HepG2 (cell line): ENCODE measurements at regions not wholly inside any gene's neighbourhood (a gene's known extent, or its start where the extent isn't known, plus 50 kb on each side); places are given as distances from the start of the nearest gene placed in this dataset.

ENCODE experiments used
- ATAC-seq: fragments of 200-7000 bp; cut with Tn5 transposase; 3 replicates; pipeline ENCODE4 v1.9.1; 2020; ENCODE audit warnings: mild to moderate bottlenecking, moderate library complexity
- BruUV-seq: library from RNA; stranded (reverse); fragments of 400-500 nt; replicated peaks from 2 replicates; lab custom pipeline; 2021; lab: Mats Ljungman, UMichigan
- CTCF ChIA-PET: fragments of 300-600 bp; formaldehyde crosslinking; extraction: SDS; loops from one replicate; lab custom pipeline; 2021; ENCODE audit warnings: low total read pairs, inconsistent platforms, low intra/inter-chr PET ratio; lab: Yijun Ruan, JAX
- POLR2A ChIA-PET: fragments of 350-600 bp; sonication (Branson Sonifier 250); formaldehyde crosslinking; loops from one replicate; lab custom pipeline; 2020; ENCODE audit warnings: antibody characterized with exemption, inconsistent platforms; lab: Yijun Ruan, JAX
- DNase-seq: peaks from one replicate; pipeline ENCODE4 v3.0.0-alpha.2; 2015; ENCODE audit warnings: low spot score
- FAIRE-seq: peaks from 3 replicates; lab custom pipeline; 2011; peaks lifted over from hg19 to GRCh38; lab: Jason Lieb, UNC
- H2AFZ ChIP-seq: one replicate; pipeline ENCODE4 v1.6.1; 2011; ENCODE audit warnings: low read length, inconsistent platforms
- H3K27ac ChIP-seq: fragments of 300-600 bp; 3 replicates; pipeline ENCODE4 v1.8.0; 2011; ENCODE audit warnings: mixed run types, mild to moderate bottlenecking, mixed read lengths, low read length, inconsistent platforms; ENCODE audit not compliant: insufficient read depth; ENCODE audit errors: extremely low read length
- H3K27me3 ChIP-seq, 2 experiments: fragments of 200-600 bp in 1 of 2; 2 replicates in 1 of 2; 3 replicates in 1 of 2; pipeline versions ENCODE4 v1.6.0 to v1.8.0; 2011; ENCODE audit warnings: low read length in 2 of 2, mild to moderate bottlenecking in 2 of 2, moderate library complexity in 2 of 2, inconsistent platforms in 1 of 2; ENCODE audit not compliant: insufficient read depth in 2 of 2, control insufficient read depth in 1 of 2
- H3K36me3 ChIP-seq, 2 experiments: fragments of 200-600 bp in 1 of 2; replicated peaks in 1 of 2; 2 replicates in 1 of 2; 3 replicates in 1 of 2; pipeline versions ENCODE4 v1.5.1 to v1.8.0; 2011; ENCODE audit warnings: low read length in 2 of 2, inconsistent platforms in 1 of 2; ENCODE audit not compliant: insufficient read depth in 2 of 2, control insufficient read depth in 1 of 2
- H3K4me1 ChIP-seq: 2 replicates; pipeline ENCODE4 v1.5.1; 2012; ENCODE audit warnings: low read length, inconsistent platforms; ENCODE audit not compliant: insufficient read depth
- H3K4me2 ChIP-seq: 2 replicates; pipeline ENCODE4 v1.6.0; 2011; ENCODE audit warnings: low read depth, low read length, inconsistent platforms
- H3K4me3 ChIP-seq, 3 experiments: fragments of 200-600 bp in 1 of 3; sonication (generic), shearing (Covaris generic) in 1 of 3; replicated peaks in 1 of 3; 2 replicates each; pipeline ENCODE4 v1.5.1; 2011 to 2016; ENCODE audit warnings: low read length in 3 of 3, inconsistent platforms in 2 of 3, low read depth in 2 of 3, mild to moderate bottlenecking in 2 of 3, control low read depth in 1 of 3, mixed read lengths in 1 of 3; ENCODE audit not compliant: insufficient read depth in 1 of 3
- H3K79me2 ChIP-seq: one replicate; pipeline ENCODE4 v1.6.1; 2011; ENCODE audit warnings: low read length, inconsistent platforms; ENCODE audit not compliant: insufficient read depth
- H3K9ac ChIP-seq: 2 replicates; pipeline ENCODE4 v1.6.0; 2011; ENCODE audit warnings: mild to moderate bottlenecking, low read depth, low read length, inconsistent platforms; ENCODE audit not compliant: insufficient read depth
- H3K9me3 ChIP-seq: 2 replicates; pipeline ENCODE4 v1.5.1; 2012; ENCODE audit warnings: mild to moderate bottlenecking, low read length
- H4K20me1 ChIP-seq: 2 replicates; pipeline ENCODE4 v1.6.0; 2011; ENCODE audit warnings: inconsistent platforms, mild to moderate bottlenecking, low read length, moderate library complexity; ENCODE audit not compliant: insufficient read depth
- BCL6 ChIP-seq: IDR thresholded peaks from 2 replicates; pipeline ENCODE4 v1.6.1; 2016; ENCODE audit warnings: missing genetic modification reagents, missing compliant biosample characterization
- CEBPG ChIP-seq: IDR thresholded peaks from 2 replicates; pipeline ENCODE4 v1.6.1; 2016
- FOXO4 ChIP-seq: sonication (generic); formaldehyde crosslinking; conservative IDR thresholded peaks from 2 replicates; pipeline ENCODE4 v1.8.1; 2023; ENCODE audit warnings: missing genetic modification reagents
- HES4 ChIP-seq: sonication (generic); formaldehyde crosslinking; IDR thresholded peaks from 2 replicates; pipeline ENCODE4 v1.9.0; 2021; ENCODE audit warnings: mild to moderate bottlenecking, missing genetic modification reagents, borderline replicate concordance
- JUND ChIP-seq: sonication (generic); formaldehyde crosslinking; IDR thresholded peaks from 2 replicates; pipeline ENCODE4 v1.8.0; 2022; ENCODE audit warnings: mild to moderate bottlenecking, missing genetic modification reagents
- NONO ChIP-seq, 2 experiments: fragments of 450-650 bp in 1 of 2; sonication (generic) in 1 of 2; formaldehyde crosslinking in 1 of 2; IDR thresholded peaks in 1 of 2; conservative IDR thresholded peaks in 1 of 2; 2 replicates each; pipeline versions ENCODE4 v1.6.1 to v1.8.0; 2017 to 2022; ENCODE audit warnings: mild to moderate bottlenecking in 1 of 2, missing genetic modification reagents in 1 of 2, moderate library complexity in 1 of 2
- PBX3 ChIP-seq: sonication (generic); formaldehyde crosslinking; IDR thresholded peaks from 2 replicates; pipeline ENCODE4 v1.8.1; 2023; ENCODE audit warnings: missing genetic modification reagents, inconsistent platforms, borderline replicate concordance
- POLR2G ChIP-seq: fragments of 200-400 bp; formaldehyde crosslinking; IDR thresholded peaks from 2 replicates; pipeline ENCODE4 v1.6.1; 2018; ENCODE audit warnings: mild to moderate bottlenecking, low read depth, low read length, moderate library complexity
- SMAD1 ChIP-seq: sonication (generic); formaldehyde crosslinking; IDR thresholded peaks from 2 replicates; pipeline ENCODE4 v1.4.0; 2020; ENCODE audit warnings: missing genetic modification reagents, low read depth, mild to moderate bottlenecking, borderline replicate concordance
- TERF1 ChIP-seq: sonication (generic); formaldehyde crosslinking; IDR thresholded peaks from 2 replicates; pipeline ENCODE4 v1.8.0; 2022; ENCODE audit warnings: mild to moderate bottlenecking, missing genetic modification reagents, moderate library complexity
- ZFP1 ChIP-seq: IDR thresholded peaks from 2 replicates; pipeline ENCODE4 v1.6.1; 2016
- ZNF121 ChIP-seq: sonication (generic); formaldehyde crosslinking; IDR thresholded peaks from 2 replicates; pipeline ENCODE4 v1.5.0; 2020; ENCODE audit warnings: mild to moderate bottlenecking, missing genetic modification reagents
- ZNF17 ChIP-seq: sonication (generic); formaldehyde crosslinking; IDR thresholded peaks from 2 replicates; pipeline ENCODE4 v1.5.0; 2020; ENCODE audit warnings: mild to moderate bottlenecking, missing genetic modification reagents
- ZNF235 ChIP-seq: sonication (generic); formaldehyde crosslinking; IDR thresholded peaks from 2 replicates; pipeline ENCODE4 v1.8.1; 2023; ENCODE audit warnings: mild to moderate bottlenecking, missing genetic modification reagents, borderline replicate concordance
- ZNF251 ChIP-seq: sonication (generic); formaldehyde crosslinking; IDR thresholded peaks from 2 replicates; pipeline ENCODE4 v1.9.0; 2021; ENCODE audit warnings: mild to moderate bottlenecking, missing genetic modification reagents
- ZNF256 ChIP-seq: sonication (generic); formaldehyde crosslinking; conservative IDR thresholded peaks from 2 replicates; pipeline ENCODE4 v1.4.0; 2020; ENCODE audit warnings: missing genetic modification reagents
- ZNF460 ChIP-seq: sonication (generic); formaldehyde crosslinking; IDR thresholded peaks from 2 replicates; pipeline ENCODE4 v1.5.1; 2020; ENCODE audit warnings: missing genetic modification reagents, mild to moderate bottlenecking, borderline replicate concordance
- ZNF496 ChIP-seq: sonication (generic); formaldehyde crosslinking; IDR thresholded peaks from 2 replicates; pipeline ENCODE4 v1.8.1; 2023; ENCODE audit warnings: mild to moderate bottlenecking, moderate library complexity, missing genetic modification reagents; ENCODE audit not compliant: insufficient replicate concordance
- ZNF556 ChIP-seq: sonication (generic); formaldehyde crosslinking; IDR thresholded peaks from 2 replicates; pipeline ENCODE4 v1.4.0; 2020; ENCODE audit warnings: mild to moderate bottlenecking, missing genetic modification reagents, borderline replicate concordance
- ZNF691 ChIP-seq: sonication (generic); formaldehyde crosslinking; IDR thresholded peaks from 2 replicates; pipeline ENCODE4 v1.4.0; 2020; ENCODE audit warnings: missing genetic modification reagents, low read depth, mild to moderate bottlenecking, borderline replicate concordance
- ZNF75D ChIP-seq: sonication (generic); formaldehyde crosslinking; IDR thresholded peaks from 2 replicates; pipeline ENCODE4 v1.8.1; 2023; ENCODE audit warnings: missing genetic modification reagents, mild to moderate bottlenecking, borderline replicate concordance
- ZNF772 ChIP-seq: sonication (generic); formaldehyde crosslinking; IDR thresholded peaks from 2 replicates; pipeline ENCODE4 v1.5.0; 2020; ENCODE audit warnings: mild to moderate bottlenecking, missing genetic modification reagents
- in situ Hi-C: cut with HindIII; loops from 2 replicates; pipeline ENCODE4 v1.10.0; 2017; ENCODE audit warnings: low pct_unique_long_range_greater_than_20kb; ENCODE audit not compliant: extremely low pct_ligation_motif_present
- intact Hi-C: fragments of 100-400 bp; cut with micrococcal nuclease; formaldehyde crosslinking; loops from one replicate; pipeline ENCODE4 v1.10.0; 2022; ENCODE audit not compliant: unreplicated experiment

- TF ChIP-seq HES4 (CRISPR knock-in tag) (no peak), CEBPG (CRISPR knock-in tag) (no peak), SMAD1 (CRISPR knock-in tag) (no peak), FOXO4 (no peak), ZNF75D (CRISPR knock-in tag) (no peak), NONO (IDR thresholded peaks at IDR 0.05) (no peak), NONO (CRISPR knock-in tag; conservative IDR thresholded peaks at IDR 0.05) (no peak)
These were observed 606.5 kb downstream of the MAGEB5 start (continued) for GRCh38 chrX:26822448-26822847.

GRCh38 chrX:26789751-26790150 lies 573.8 kb downstream of the MAGEB5 start:
- DNase-seq, result no peak
- Histone ChIP-seq H3K27ac (no peak overlapping the region), H3K9me3 (no peaks in the 10 kb centered on the region), H2AFZ (no peak overlapping the region), H3K9ac (no peak overlapping the region), H3K4me3 (no peak overlapping the region), H3K4me2 (no peak overlapping the region), H4K20me1 (no peaks in the 10 kb centered on the region), H3K27me3 (no peaks in the 10 kb centered on the region), H3K36me3 (no peaks in the 10 kb centered on the region), H3K79me2 (no peaks in the 10 kb centered on the region), H3K4me1 (no peaks in the 10 kb centered on the region)
- intact Hi-C loops (no loop called here), in situ Hi-C loops (loop anchor here (25.0 kb wide), 1 partner anchor 398 kb away; no protein-coding TSS in a partner anchor)
- ChIA-PET CTCF (no interaction called here), POLR2A (no interaction called here)
- no peak for FAIRE-seq
- ATAC-seq, result no peak
- no TSS peak for BruUV-seq
- TF ChIP-seq JUND (CRISPR knock-in tag) (no peak), ZNF772 (no peak), ZNF496 (CRISPR knock-in tag) (no peak), PBX3 (CRISPR knock-in tag) (no peak), ZNF256 (no peak), ZNF17 (CRISPR knock-in tag) (no peak), ZNF121 (CRISPR knock-in tag) (no peak), ZFP1 (CRISPR knock-in tag) (no peak), ZNF691 (CRISPR knock-in tag) (no peak), POLR2G (no peak), ZNF235 (CRISPR knock-in tag) (no peak), ZNF556 (CRISPR knock-in tag) (no peak), ZNF251 (CRISPR knock-in tag) (no peak), TERF1 (no peak), ZNF460 (CRISPR knock-in tag) (no peak), BCL6 (CRISPR knock-in tag) (no peak)
